ENCODE measurements at regions not wholly inside any gene's neighbourhood (a gene's known extent, or its start where the extent isn't known, plus 50 kb on each side); places are given as distances from the start of the nearest gene placed in this dataset.
"Not testable (repeated sequence)": the region's sequence is repeated elsewhere in the genome, so short reads cannot be mapped to it uniquely, and the experiment has no call there.

GRCh38 chr1:91099746-91100621 is 78.1 kb upstream of the ZNF644 start:
- DNase-seq (ENCODE audit: low read depth) = no peak
- TF ChIP-seq, protein P1, sequence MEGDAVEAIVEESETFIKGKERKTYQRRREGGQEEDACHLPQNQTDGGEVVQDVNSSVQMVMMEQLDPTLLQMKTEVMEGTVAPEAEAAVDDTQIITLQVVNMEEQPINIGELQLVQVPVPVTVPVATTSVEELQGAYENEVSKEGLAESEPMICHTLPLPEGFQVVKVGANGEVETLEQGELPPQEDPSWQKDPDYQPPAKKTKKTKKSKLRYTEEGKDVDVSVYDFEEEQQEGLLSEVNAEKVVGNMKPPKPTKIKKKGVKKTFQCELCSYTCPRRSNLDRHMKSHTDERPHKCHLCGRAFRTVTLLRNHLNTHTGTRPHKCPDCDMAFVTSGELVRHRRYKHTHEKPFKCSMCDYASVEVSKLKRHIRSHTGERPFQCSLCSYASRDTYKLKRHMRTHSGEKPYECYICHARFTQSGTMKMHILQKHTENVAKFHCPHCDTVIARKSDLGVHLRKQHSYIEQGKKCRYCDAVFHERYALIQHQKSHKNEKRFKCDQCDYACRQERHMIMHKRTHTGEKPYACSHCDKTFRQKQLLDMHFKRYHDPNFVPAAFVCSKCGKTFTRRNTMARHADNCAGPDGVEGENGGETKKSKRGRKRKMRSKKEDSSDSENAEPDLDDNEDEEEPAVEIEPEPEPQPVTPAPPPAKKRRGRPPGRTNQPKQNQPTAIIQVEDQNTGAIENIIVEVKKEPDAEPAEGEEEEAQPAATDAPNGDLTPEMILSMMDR (IDR thresholded peaks at IDR 0.05; ENCODE audit: low read depth, low read length, missing control alignments) = no peak
- no peak overlapping the region for H3K4me3 ChIP-seq (ENCODE audit: low read depth, low read length)

- TF ChIP-seq, protein P1 (IDR thresholded peaks at IDR 0.05; ENCODE audit: low read depth, low read length, missing control alignments) = no peak
- no peak overlapping the region for H3K4me3 ChIP-seq (ENCODE audit: low read depth, low read length)
- DNase-seq (ENCODE audit: low read depth) = no peak
Observed at GRCh38 chr1:91098299-91098906, 76.6 kb upstream of the ZNF644 start.

DNA sequence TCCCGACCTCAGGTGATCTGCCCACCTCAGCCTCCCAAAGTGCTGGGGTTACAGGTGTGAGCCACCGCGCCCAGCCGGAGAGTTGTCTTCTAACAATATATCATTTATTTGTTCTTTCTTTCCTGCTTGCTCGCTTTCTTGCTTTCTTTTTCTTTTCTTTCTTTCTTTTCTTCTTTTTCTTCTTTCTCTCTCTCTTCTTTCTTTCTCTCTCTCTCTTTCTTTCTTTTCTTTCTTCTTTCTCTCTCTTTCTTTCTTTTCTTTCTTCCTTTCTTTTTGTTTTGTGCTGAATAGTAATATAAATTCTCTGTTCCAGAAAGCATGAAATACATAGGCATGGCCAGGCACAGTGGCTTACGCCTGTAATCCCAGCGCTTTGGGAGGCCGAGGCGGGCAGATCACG is 73.5 kb upstream of the ZNF644 start:
- H3K4me3 ChIP-seq (ENCODE audit: low read depth, low read length); DNase-seq (ENCODE audit: low read depth): not testable (repeated sequence)

DNA sequence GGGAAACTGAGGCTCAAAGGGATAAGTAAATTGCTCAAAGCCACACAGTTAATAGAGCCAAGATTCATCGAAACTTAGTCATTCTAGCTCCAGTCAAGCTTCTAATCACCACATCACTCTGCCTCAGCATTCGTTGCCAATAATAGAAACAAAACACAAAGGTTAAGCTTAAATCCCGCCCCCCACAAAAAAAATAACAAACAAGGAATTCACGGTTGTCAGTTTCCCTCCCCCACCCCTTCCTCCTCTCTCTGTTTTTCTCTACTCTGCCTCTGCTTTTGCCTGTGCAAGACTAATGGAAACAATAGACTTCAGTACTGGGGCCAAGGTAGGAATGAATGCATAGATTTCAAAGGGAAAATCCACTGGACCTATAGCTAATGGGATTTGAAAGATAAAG is 70.7 kb upstream of the ZNF644 start:
- no peak for DNase-seq (ENCODE audit: low read depth)
- no peak overlapping the region for H3K4me3 ChIP-seq (ENCODE audit: low read depth, low read length)
- TF ChIP-seq, protein P1 (IDR thresholded peaks at IDR 0.05; ENCODE audit: low read depth, low read length, missing control alignments) = no peak

- DNase-seq (ENCODE audit: low read depth) = no peak
- TF ChIP-seq, protein P1 (IDR thresholded peaks at IDR 0.05; ENCODE audit: low read depth, low read length, missing control alignments) = no peak
- no peak overlapping the region for H3K4me3 ChIP-seq (ENCODE audit: low read depth, low read length)
Observed at GRCh38 chr1:91091812-91092211, 70.0 kb upstream of the ZNF644 start.

DNA sequence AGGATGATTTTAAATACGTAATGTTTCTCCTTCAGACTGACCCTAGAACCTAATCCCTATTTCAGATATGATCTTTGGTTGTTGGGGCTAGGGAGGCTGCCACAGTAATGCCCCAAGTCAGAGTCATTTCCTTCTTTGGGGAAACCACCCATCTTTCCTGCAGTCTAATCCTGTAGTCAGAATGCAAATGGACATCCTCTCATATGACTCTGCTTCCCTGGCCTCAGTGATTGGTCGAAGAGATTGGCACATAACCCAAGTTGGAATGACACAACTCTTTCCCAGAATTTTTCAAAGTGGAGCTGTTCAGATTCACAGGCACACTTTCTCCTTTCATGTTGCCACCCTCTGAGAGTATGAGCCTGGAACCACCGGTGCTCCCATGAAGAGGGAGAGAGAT is 58.8 kb upstream of the ZNF644 start:
- H3K4me3 ChIP-seq (ENCODE audit: low read depth, low read length) = no peak overlapping the region
- TF ChIP-seq, protein P1 (IDR thresholded peaks at IDR 0.05; ENCODE audit: low read depth, low read length, missing control alignments) = no peak
- no peak for DNase-seq (ENCODE audit: low read depth)

DNA sequence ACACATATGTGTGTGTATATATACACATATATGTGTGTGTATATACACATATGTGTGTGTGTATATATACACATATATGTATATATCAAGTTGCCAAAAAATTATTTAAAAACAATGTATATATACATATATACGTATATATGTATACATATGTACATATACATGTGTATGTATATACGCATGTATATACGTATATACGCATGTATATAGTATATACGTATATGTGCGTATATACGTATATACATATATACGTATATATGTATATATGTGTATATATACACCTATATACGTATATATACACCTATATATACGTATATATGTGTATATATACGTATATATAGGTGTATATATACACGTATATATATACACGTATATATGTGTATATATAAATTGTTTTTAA is 57.0 kb upstream of the ZNF644 start:
- no peak for DNase-seq (ENCODE audit: low read depth)
- H3K4me3 ChIP-seq (ENCODE audit: low read depth, low read length) = no peak overlapping the region
- TF ChIP-seq, protein P1 (IDR thresholded peaks at IDR 0.05; ENCODE audit: low read depth, low read length, missing control alignments) = no peak
